HS-5 (cell line): ENCODE measurements at regions not wholly inside any gene's neighbourhood (a gene's known extent, or its start where the extent isn't known, plus 50 kb on each side); places are given as distances from the start of the nearest gene placed in this dataset.

Experiments used
- DNase-seq: peaks from one replicate; pipeline ENCODE4 v3.0.0-alpha.2; 2012; ENCODE audit warnings: low read depth

GRCh38 chr6:66788579-66788978, 1081.6 kb upstream of the EYS start:
- no peak for DNase-seq

GRCh38 chr6:66772800-66773199, 1065.8 kb upstream of the EYS start:
- DNase-seq, result peak; percentile 14

- no peak for DNase-seq
Observed at GRCh38 chr6:66771626-66772025, 1064.6 kb upstream of the EYS start.

- no peak for DNase-seq
Observed at GRCh38 chr6:66751630-66752029, 1044.6 kb upstream of the EYS start.

- no peak for DNase-seq
Observed at GRCh38 chr6:66740346-66740745, 1033.3 kb upstream of the EYS start.

GRCh38 chr6:66735106-66735890, 1028.3 kb upstream of the EYS start:
- peak; percentile 45 for DNase-seq

- peak; percentile 24 for DNase-seq
Observed at GRCh38 chr6:66731310-66731709, 1024.3 kb upstream of the EYS start.

- no peak for DNase-seq
Observed at GRCh38 chr6:66725670-66726069, 1018.6 kb upstream of the EYS start.

GRCh38 chr6:66717801-66718200, 1010.8 kb upstream of the EYS start:
- DNase-seq, result no peak

- DNase-seq, result no peak
Observed at GRCh38 chr6:66699385-66699784, 992.4 kb upstream of the EYS start.

GRCh38 chr6:66689608-66690007, 982.6 kb upstream of the EYS start:
- DNase-seq, result no peak

GRCh38 chr6:66687611-66688140, 980.6 kb upstream of the EYS start:
- no peak for DNase-seq

GRCh38 chr6:66675906-66676305, 968.9 kb upstream of the EYS start:
- DNase-seq, result no peak

- no peak for DNase-seq
Observed at GRCh38 chr6:66664112-66664511, 957.1 kb upstream of the EYS start.

GRCh38 chr6:66662721-66663507, 955.9 kb upstream of the EYS start:
- no peak for DNase-seq

- DNase-seq, result peak; percentile 20
Observed at GRCh38 chr6:66662196-66662595, 955.2 kb upstream of the EYS start.

GRCh38 chr6:66655420-66655819, 948.4 kb upstream of the EYS start:
- no peak for DNase-seq

GRCh38 chr6:66638518-66638917, 931.5 kb upstream of the EYS start:
- DNase-seq, result no peak

GRCh38 chr6:66638099-66638498, 931.1 kb upstream of the EYS start:
- no peak for DNase-seq

- DNase-seq, result peak; percentile 9
Observed at GRCh38 chr6:66628917-66629316, 921.9 kb upstream of the EYS start.

- DNase-seq, result no peak
Observed at GRCh38 chr6:66623050-66623449, 916.0 kb upstream of the EYS start.

- peak; percentile 49 for DNase-seq
Observed at GRCh38 chr6:66605971-66606370, 898.9 kb upstream of the EYS start.

GRCh38 chr6:66605011-66605410, 898.0 kb upstream of the EYS start:
- peak; percentile 49 for DNase-seq
